ENCODE measurements at regions not wholly inside any gene's neighbourhood (a gene's known extent, or its start where the extent isn't known, plus 50 kb on each side); places are given as distances from the start of the nearest gene placed in this dataset.

GRCh38 chr16:25413975-25414374 is 156.3 kb upstream of the ZKSCAN2 start:
- TF ChIP-seq TAF1 (IDR thresholded peaks at IDR 0.05; ENCODE audit: borderline replicate concordance, low read depth, low read length) (no peak), CTCF (IDR thresholded peaks at IDR 0.05) (no peak), REST (IDR thresholded peaks at IDR 0.05; ENCODE audit: low read depth, low read length) (no peak), MXI1 (IDR thresholded peaks at IDR 0.05; ENCODE audit: low read depth, low read length) (no peak), USF2 (IDR thresholded peaks at IDR 0.05; ENCODE audit: borderline replicate concordance, low read depth, low read length) (no peak), POLR2AphosphoS5 (IDR thresholded peaks at IDR 0.05; ENCODE audit: low read depth, low read length) (peak; percentile 66; the same call in 1 of the 2 replicates), CHD2 (IDR thresholded peaks at IDR 0.05; ENCODE audit: low read length, partially characterized antibody) (no peak), RFX5 (IDR thresholded peaks at IDR 0.05; ENCODE audit: low read length) (no peak), MEF2A (IDR thresholded peaks at IDR 0.05; ENCODE audit: borderline replicate concordance, low read depth) (no peak), YY1 (IDR thresholded peaks at IDR 0.05; ENCODE audit: low read depth) (no peak), SIN3A (IDR thresholded peaks at IDR 0.05; ENCODE audit: borderline replicate concordance, low read depth, low read length) (no peak), MAX (IDR thresholded peaks at IDR 0.05; ENCODE audit: low read depth) (peak; percentile 58; the same call in 1 of the 2 replicates), NRF1 (IDR thresholded peaks at IDR 0.05; ENCODE audit: low read depth, low read length) (no peak)

Measured in SK-N-SH (cell line).